ENCODE measurements at regions not wholly inside any gene's neighbourhood (a gene's known extent, or its start where the extent isn't known, plus 50 kb on each side); places are given as distances from the start of the nearest gene placed in this dataset.
"Not testable (repeated sequence)": the region's sequence is repeated elsewhere in the genome, so short reads cannot be mapped to it uniquely, and the experiment has no call there.

- TF ChIP-seq CTCF (conservative IDR thresholded peaks at IDR 0.05; ENCODE audit: low read length); EZH2phosphoT487 (IDR thresholded peaks at IDR 0.05; ENCODE audit: borderline replicate concordance, low read depth, low read length): not testable (repeated sequence)
Observed at GRCh38 chr7:32728412-32729334, 162.9 kb downstream of the KBTBD2 start.
